Mesenchymal stem cell (in vitro differentiated cells and primary cell): ENCODE measurements at regions not wholly inside any gene's neighbourhood (a gene's known extent, or its start where the extent isn't known, plus 50 kb on each side); places are given as distances from the start of the nearest gene placed in this dataset.

Experiments used
- DNase-seq: peaks from one replicate; pipeline ENCODE4 v3.0.0-alpha.2; 2013
- H2AFZ ChIP-seq: one replicate; pipeline ENCODE4 v1.6.1; 2013; ENCODE audit warnings: low read depth, mild to moderate bottlenecking, control low read depth, inconsistent platforms, low read length, moderate library complexity
- H2AK5ac ChIP-seq: 2 replicates; pipeline ENCODE4 v1.6.1; 2013; ENCODE audit warnings: low read length, moderate library complexity, mild to moderate bottlenecking, inconsistent platforms; ENCODE audit not compliant: severe bottlenecking
- H2BK120ac ChIP-seq: one replicate; pipeline ENCODE4 v1.6.1; 2013; ENCODE audit warnings: low read depth, mild to moderate bottlenecking, inconsistent platforms, low read length, moderate library complexity
- H2BK12ac ChIP-seq, 2 experiments: one replicate each; pipeline ENCODE4 v1.6.1; 2013; ENCODE audit warnings: inconsistent platforms in 2 of 2, low read length in 2 of 2, mild to moderate bottlenecking in 2 of 2, moderate library complexity in 2 of 2, control low read depth in 1 of 2
- H2BK15ac ChIP-seq: one replicate; pipeline ENCODE4 v1.6.1; 2013; ENCODE audit warnings: mild to moderate bottlenecking, low read depth, inconsistent platforms; ENCODE audit not compliant: poor library complexity, severe bottlenecking
- H2BK5ac ChIP-seq: 2 replicates; pipeline ENCODE4 v1.6.1; 2013; ENCODE audit warnings: low read depth, mild to moderate bottlenecking, low read length, control low read depth, inconsistent platforms; ENCODE audit not compliant: poor library complexity, severe bottlenecking
- H3K14ac ChIP-seq, 2 experiments: one replicate each; pipeline ENCODE4 v1.6.1; 2013; ENCODE audit warnings: inconsistent platforms in 2 of 2, low read length in 2 of 2, control low read depth in 1 of 2, mild to moderate bottlenecking in 1 of 2, moderate library complexity in 1 of 2
- H3K18ac ChIP-seq, 2 experiments: one replicate each; pipeline ENCODE4 v1.6.1; 2013; ENCODE audit warnings: inconsistent platforms in 2 of 2, low read length in 2 of 2, control low read depth in 1 of 2, low read depth in 1 of 2, mild to moderate bottlenecking in 1 of 2
- H3K23ac ChIP-seq, 2 experiments: one replicate each; pipeline ENCODE4 v1.6.1; 2013; ENCODE audit warnings: inconsistent platforms in 2 of 2, low read length in 2 of 2, mild to moderate bottlenecking in 2 of 2, moderate library complexity in 2 of 2, control low read depth in 1 of 2
- H3K27ac ChIP-seq: 2 replicates; pipeline ENCODE4 v1.5.1; 2013; ENCODE audit warnings: mild to moderate bottlenecking, moderate library complexity, low read length, control low read depth, inconsistent platforms; ENCODE audit not compliant: poor library complexity, severe bottlenecking
- H3K27me3 ChIP-seq, 2 experiments: 2 replicates each; pipeline versions ENCODE4 v1.6.1 to v1.7.0; 2013; ENCODE audit warnings: low read length in 2 of 2, mild to moderate bottlenecking in 2 of 2, moderate library complexity in 2 of 2, control low read depth in 1 of 2, inconsistent platforms in 1 of 2; ENCODE audit not compliant: control insufficient read depth in 1 of 2, insufficient read depth in 1 of 2
- H3K36me3 ChIP-seq, 2 experiments: 2 replicates each; pipeline versions ENCODE4 v1.6.1 to v1.7.0; 2013; ENCODE audit warnings: low read length in 2 of 2, control low read depth in 1 of 2, inconsistent platforms in 1 of 2, low read depth in 1 of 2, mild to moderate bottlenecking in 1 of 2; ENCODE audit not compliant: insufficient read depth in 2 of 2, control insufficient read depth in 1 of 2
- H3K4ac ChIP-seq, 2 experiments: one replicate each; pipeline ENCODE4 v1.6.1; 2013; ENCODE audit warnings: inconsistent platforms in 2 of 2, low read length in 2 of 2, mild to moderate bottlenecking in 2 of 2, moderate library complexity in 2 of 2, control low read depth in 1 of 2, low read depth in 1 of 2
- H3K4me1 ChIP-seq: 2 replicates; pipeline ENCODE4 v1.6.1; 2013; ENCODE audit warnings: low read depth, low read length, control low read depth; ENCODE audit not compliant: control insufficient read depth, insufficient read depth
- H3K4me2 ChIP-seq: 2 replicates; pipeline ENCODE4 v1.6.1; 2013; ENCODE audit warnings: low read length, mild to moderate bottlenecking, inconsistent platforms; ENCODE audit not compliant: poor library complexity, severe bottlenecking
- H3K4me3 ChIP-seq, 2 experiments: 2 replicates each; pipeline versions ENCODE4 v1.5.1 to v1.7.0; 2013; ENCODE audit warnings: low read length in 2 of 2, mild to moderate bottlenecking in 2 of 2, control low read depth in 1 of 2, low read depth in 1 of 2; ENCODE audit not compliant: insufficient read depth in 1 of 2
- H3K79me1 ChIP-seq: replicated peaks from 2 replicates; pipeline ENCODE4 v1.6.1; 2013; ENCODE audit warnings: mild to moderate bottlenecking, control low read depth, low read length, inconsistent platforms; ENCODE audit not compliant: poor library complexity, severe bottlenecking
- H3K9ac ChIP-seq: 2 replicates; pipeline ENCODE4 v1.7.0; 2013; ENCODE audit warnings: mild to moderate bottlenecking, low read length, moderate library complexity
- H3K9me3 ChIP-seq: 2 replicates; pipeline ENCODE4 v1.7.0; 2013; ENCODE audit warnings: mild to moderate bottlenecking, low read length; ENCODE audit not compliant: control insufficient read depth
- H4K8ac ChIP-seq: one replicate; pipeline ENCODE4 v1.6.1; 2013; ENCODE audit warnings: inconsistent platforms, mild to moderate bottlenecking, low read length, moderate library complexity
- H4K91ac ChIP-seq: one replicate; pipeline ENCODE4 v1.6.1; 2013; ENCODE audit warnings: mild to moderate bottlenecking, low read length, inconsistent platforms
- WGBS: methylation state at CpG from one replicate; pipeline ENCODE4 v1.1.7; 2013; ENCODE audit warnings: mixed read lengths; 5-methylcytosine and 5-hydroxymethylcytosine counted together

DNA sequence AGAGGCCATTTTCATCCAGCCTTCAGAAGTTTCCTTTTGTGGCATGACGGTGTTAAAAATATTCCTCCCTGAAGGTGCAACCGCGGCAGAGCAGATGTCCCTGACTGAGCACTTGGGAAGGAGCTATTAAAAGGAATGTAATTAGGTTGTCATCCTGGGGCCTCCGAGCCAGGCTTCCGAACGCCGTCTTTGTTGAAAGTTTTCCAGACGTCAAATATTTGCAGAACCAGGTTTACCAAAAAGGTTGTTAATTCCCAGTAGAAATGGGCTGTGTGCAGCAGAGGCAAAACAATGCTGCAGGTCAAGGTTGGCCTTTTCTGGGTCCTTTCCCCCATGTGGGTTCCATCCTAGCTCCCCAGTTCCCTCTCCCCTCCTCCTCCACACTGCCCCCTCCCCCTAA is 88.8 kb upstream of the CALM2 start:
- H2BK15ac ChIP-seq: no peak overlapping the region

DNA sequence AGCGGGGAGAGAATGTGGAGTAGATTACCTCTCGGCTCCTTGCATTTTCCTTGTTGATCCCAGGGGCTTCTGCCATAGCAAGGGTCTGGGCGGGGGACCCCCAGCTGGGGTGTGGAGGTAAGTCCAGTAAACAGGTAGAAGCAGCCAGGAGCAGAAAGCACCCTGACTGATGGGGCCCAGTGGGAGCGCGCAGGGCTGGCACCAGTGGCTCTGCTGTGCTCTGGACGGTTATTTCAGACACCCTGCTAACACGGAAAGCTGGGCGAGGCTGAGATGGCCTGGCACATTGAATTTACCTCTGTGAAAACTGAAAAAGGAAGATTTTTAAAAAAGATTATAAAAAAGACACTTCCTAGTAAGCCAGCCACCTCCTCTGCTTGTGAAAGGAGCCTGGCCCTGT is 88.4 kb upstream of the CALM2 start:
- Histone ChIP-seq H3K14ac (no peak overlapping the region), H2BK120ac (no peak overlapping the region), H2AFZ (no peak overlapping the region), H3K18ac (peak overlapping the region; percentile 27 to 56), H4K8ac (peak overlapping the region; percentile 51), H2AK5ac (no peak overlapping the region), H3K9ac (no peak overlapping the region), H3K4me2 (no peak overlapping the region), H2BK12ac (no peak overlapping the region), H3K27me3 (no peaks in the 10 kb centered on the region), H3K4me3 (no peak overlapping the region), H3K23ac (no peak overlapping the region), H3K4me1 (peaks cover 12% of the 10 kb centered on the region), H2BK5ac (no peak overlapping the region), H3K79me1 (no peaks in the 10 kb centered on the region), H3K27ac (no peak overlapping the region), H4K91ac (no peak overlapping the region), H3K4ac (peak overlapping the region in 1 of 2 experiments; percentile 18), H3K36me3 (no peaks in the 10 kb centered on the region), H3K9me3 (no peaks in the 10 kb centered on the region), H2BK15ac (no peak overlapping the region)
- DNase-seq: no peak
- 98% methylated on average over 6 of the region's 8 CpGs for WGBS

More for the DNA sequence above, 88.8 kb upstream of the CALM2 start:
- Histone ChIP-seq H2BK120ac (no peak overlapping the region), H3K4me3 (no peak overlapping the region), H3K27me3 (no peaks in the 10 kb centered on the region), H4K8ac (peak overlapping the region; percentile 51), H3K4me2 (no peak overlapping the region), H3K27ac (no peak overlapping the region), H3K4ac (peak overlapping the region in 1 of 2 experiments; percentile 18), H3K23ac (no peak overlapping the region), H3K9me3 (no peaks in the 10 kb centered on the region), H3K18ac (peak overlapping the region in 1 of 2 experiments; percentile 27), H2AK5ac (no peak overlapping the region), H2AFZ (no peak overlapping the region), H3K79me1 (no peaks in the 10 kb centered on the region), H3K36me3 (no peaks in the 10 kb centered on the region), H2BK5ac (no peak overlapping the region), H3K9ac (no peak overlapping the region), H3K14ac (no peak overlapping the region), H2BK12ac (peak overlapping the region in 1 of 2 experiments; percentile 18), H4K91ac (no peak overlapping the region), H3K4me1 (peaks cover 15% of the 10 kb centered on the region)
- DNase-seq: no peak
- WGBS: 17% methylated on average over 8 of the region's 8 CpGs

DNA sequence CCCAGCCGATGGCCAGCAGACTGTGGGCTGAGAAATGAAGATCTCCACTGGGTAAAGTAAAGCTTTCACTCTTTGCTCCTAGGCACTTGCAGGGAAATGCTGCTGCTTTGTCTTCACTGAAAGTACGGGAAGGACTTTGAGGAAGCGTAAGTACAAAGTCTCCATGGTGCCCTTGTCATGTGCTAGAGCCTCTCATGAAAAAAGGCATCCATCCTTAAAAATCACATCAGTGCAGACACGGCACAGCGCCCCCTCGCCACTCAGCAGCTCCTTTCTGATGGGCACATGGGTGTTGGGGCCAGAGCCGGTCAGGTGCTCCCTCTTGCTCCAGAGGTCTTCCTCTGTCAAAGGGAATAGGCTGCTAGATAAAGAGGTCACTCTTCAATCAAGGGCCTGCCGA is 87.8 kb upstream of the CALM2 start:
- Histone ChIP-seq H3K23ac (no peak overlapping the region), H3K4me1 (peaks cover 7% of the 10 kb centered on the region), H3K27me3 (no peaks in the 10 kb centered on the region), H2BK5ac (no peak overlapping the region), H3K79me1 (no peaks in the 10 kb centered on the region), H2BK12ac (no peak overlapping the region), H2BK15ac (no peak overlapping the region), H3K18ac (no peak overlapping the region), H3K4ac (no peak overlapping the region), H3K9me3 (no peaks in the 10 kb centered on the region), H4K8ac (no peak overlapping the region), H3K4me3 (no peak overlapping the region), H3K9ac (no peak overlapping the region), H3K36me3 (no peaks in the 10 kb centered on the region), H3K27ac (no peak overlapping the region), H2AFZ (no peak overlapping the region), H3K14ac (no peak overlapping the region), H4K91ac (no peak overlapping the region), H3K4me2 (no peak overlapping the region), H2AK5ac (no peak overlapping the region), H2BK120ac (no peak overlapping the region)
- DNase-seq: no peak
- 75% methylated on average over 8 of the region's 8 CpGs for WGBS

DNA sequence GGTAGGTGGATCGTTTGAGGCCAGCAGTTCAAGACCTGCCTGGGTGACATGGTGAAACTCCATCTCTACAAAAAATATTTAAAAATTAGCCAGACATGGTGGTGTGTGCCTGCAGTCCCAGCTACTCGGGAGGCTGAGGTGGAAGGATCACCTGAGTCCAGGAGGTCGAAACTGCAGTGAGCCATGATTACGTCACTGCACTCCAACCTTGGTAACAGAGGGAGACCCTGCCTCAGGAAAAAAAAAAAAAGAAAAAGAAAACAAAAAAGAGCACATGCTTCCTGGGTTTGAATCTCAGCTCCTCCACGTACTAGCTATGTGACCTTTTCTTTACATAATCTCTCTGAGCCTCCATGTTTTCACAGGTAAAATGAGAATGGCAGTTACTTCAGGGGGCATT is 86.3 kb upstream of the CALM2 start:
- no peak overlapping the region for H2BK120ac ChIP-seq
- no peak for DNase-seq
- H3K18ac ChIP-seq: no peak overlapping the region
- H3K4me3 ChIP-seq: no peak overlapping the region
- H3K9me3 ChIP-seq: no peaks in the 10 kb centered on the region
- no peak overlapping the region for H2BK15ac ChIP-seq
- H3K4me1 ChIP-seq: peaks cover 7% of the 10 kb centered on the region
- no peak overlapping the region for H3K14ac ChIP-seq
- H3K36me3 ChIP-seq: no peaks in the 10 kb centered on the region
- no peak overlapping the region for H2AK5ac ChIP-seq
- H3K4me2 ChIP-seq: no peak overlapping the region
- H2AFZ ChIP-seq: no peak overlapping the region
- H3K27ac ChIP-seq: no peak overlapping the region
- no peaks in the 10 kb centered on the region for H3K79me1 ChIP-seq
- no peak overlapping the region for H3K9ac ChIP-seq
- H4K91ac ChIP-seq: no peak overlapping the region
- no peak overlapping the region for H4K8ac ChIP-seq
- no peak overlapping the region for H2BK5ac ChIP-seq
- no peak overlapping the region for H3K23ac ChIP-seq
- no peak overlapping the region for H2BK12ac ChIP-seq
- 89% methylated on average over 5 of the region's 5 CpGs for WGBS
- no peak overlapping the region for H3K4ac ChIP-seq
- no peaks in the 10 kb centered on the region for H3K27me3 ChIP-seq
